GM18505 (cell line): ENCODE measurements at regions not wholly inside any gene's neighbourhood (a gene's known extent, or its start where the extent isn't known, plus 50 kb on each side); places are given as distances from the start of the nearest gene placed in this dataset.
"Not testable (repeated sequence)": the region's sequence is repeated elsewhere in the genome, so short reads cannot be mapped to it uniquely, and the experiment has no call there.

Experiments used
- ATAC-seq: cut with Tn5 transposase; IDR thresholded peaks from one replicate; pipeline ENCODE4 v1.9.1; 2021; ENCODE audit not compliant: unreplicated experiment
- POLR2A ChIP-seq: IDR thresholded peaks from 4 replicates; pipeline ENCODE4 v1.6.1; 2011; ENCODE audit warnings: borderline replicate concordance; ENCODE audit not compliant: insufficient read depth, insufficient read length; ENCODE audit errors: extremely low read depth

GRCh38 chr3:194189243-194189791 lies 53.4 kb downstream of the HES1 start:
- no peak for ATAC-seq
- TF ChIP-seq POLR2A = no peak

DNA sequence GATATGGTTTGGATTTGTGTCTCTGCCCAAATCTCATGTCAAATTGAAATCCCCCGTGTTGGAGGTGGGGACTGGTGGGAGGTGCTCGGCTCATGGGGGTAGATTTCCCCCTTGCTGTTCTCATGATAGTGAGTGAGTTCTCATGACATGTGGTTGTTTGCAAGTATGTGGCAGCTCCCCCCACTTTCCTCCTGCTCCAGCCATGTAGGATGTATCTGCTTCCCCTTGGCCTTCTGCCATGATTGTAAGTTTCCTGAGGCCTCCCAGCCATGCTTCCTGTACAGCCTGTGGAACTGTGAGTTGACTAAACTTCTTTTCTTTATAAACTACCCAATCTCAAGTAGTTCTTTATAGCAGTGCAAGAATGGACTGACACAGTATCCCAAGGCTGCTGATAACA lies 55.9 kb downstream of the HES1 start:
- ATAC-seq = not testable (repeated sequence)

- ATAC-seq = no peak
- TF ChIP-seq POLR2A = no peak
These were observed 58.3 kb downstream of the HES1 start for GRCh38 chr3:194194051-194194756.

DNA sequence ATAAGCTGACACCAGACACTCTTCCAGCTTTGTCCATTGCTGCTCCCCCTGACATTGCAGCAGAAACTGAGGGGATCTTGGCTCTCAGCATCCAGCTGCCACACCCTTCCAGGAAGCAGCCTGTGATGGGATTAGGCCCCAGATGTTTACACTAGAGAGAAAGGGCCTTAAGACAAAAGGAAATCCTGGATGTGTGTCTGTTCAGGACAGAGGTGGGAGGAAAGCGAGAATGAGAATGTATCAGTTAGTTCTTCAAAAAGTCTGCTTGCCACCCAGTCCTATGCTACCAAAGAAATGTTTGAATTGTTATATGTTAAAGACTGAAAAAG lies 58.8 kb downstream of the HES1 start:
- ATAC-seq = no peak
- TF ChIP-seq POLR2A = no peak

DNA sequence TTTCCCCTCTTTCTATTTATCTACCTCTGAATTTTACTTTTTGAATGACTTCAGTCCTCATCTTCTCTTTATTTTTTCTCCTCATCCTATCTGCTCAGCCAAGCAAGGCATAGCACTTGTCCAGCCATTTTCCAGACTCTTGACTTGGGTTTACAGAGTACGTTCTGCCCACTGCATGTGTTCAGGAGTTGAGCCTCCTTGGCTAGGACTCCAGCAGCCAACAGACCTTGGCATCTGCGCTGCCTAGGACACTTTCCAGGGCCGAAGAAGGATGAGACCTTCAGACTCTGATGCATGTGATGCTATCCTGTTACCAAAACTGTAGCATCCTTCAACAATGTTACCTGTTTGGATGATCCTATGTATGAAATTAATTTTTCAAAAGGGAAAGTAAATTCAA lies 59.7 kb downstream of the HES1 start:
- TF ChIP-seq POLR2A = no peak

GRCh38 chr3:194196876-194197275 lies 60.9 kb downstream of the HES1 start:
- ATAC-seq = no peak
- TF ChIP-seq POLR2A = no peak

More for the DNA sequence above, 59.7 kb downstream of the HES1 start:
- no peak for ATAC-seq

GRCh38 chr3:194197396-194197960 lies 61.5 kb downstream of the HES1 start:
- TF ChIP-seq POLR2A = no peak
- ATAC-seq = no peak

- no peak for TF ChIP-seq POLR2A
- ATAC-seq = no peak
These were observed 62.2 kb downstream of the HES1 start for GRCh38 chr3:194197981-194198695.

- ATAC-seq = no peak
- TF ChIP-seq POLR2A = no peak
These were observed 63.0 kb downstream of the HES1 start for GRCh38 chr3:194198938-194199337.

GRCh38 chr3:194200422-194201081 lies 64.6 kb downstream of the HES1 start:
- ATAC-seq = no peak
- TF ChIP-seq POLR2A = no peak

DNA sequence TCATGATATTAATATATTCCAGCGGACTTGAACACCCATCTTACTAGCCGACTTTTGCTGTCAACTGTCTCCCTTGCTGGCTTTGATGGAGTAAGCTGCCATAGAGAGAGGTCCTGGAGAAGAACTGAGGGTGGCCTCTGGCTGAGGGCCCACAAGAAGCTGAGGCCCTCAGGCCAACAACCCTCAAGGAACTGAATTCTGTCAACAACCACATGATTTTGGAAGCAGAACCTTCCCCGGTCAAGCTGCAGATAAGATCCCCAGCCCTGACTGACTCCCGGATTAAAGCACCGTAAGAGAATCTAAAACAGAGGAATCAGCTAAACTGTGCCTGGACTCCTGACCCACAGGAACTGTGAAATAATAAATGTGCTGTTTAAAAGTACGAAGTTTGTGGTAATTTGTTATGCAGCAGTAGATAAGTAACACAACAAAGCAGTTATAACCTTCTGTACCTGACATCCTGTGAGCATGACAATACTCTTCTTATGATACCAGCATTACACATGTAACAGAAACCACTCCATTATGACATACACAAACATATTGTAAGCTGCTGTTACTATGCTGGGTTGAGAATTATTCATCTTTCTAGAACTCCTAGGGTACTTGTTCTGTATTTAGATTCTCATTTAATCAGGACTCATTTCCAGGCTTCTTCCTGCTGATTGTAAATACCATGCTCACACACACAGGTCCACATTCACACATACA lies 66.2 kb downstream of the HES1 start:
- no peak for TF ChIP-seq POLR2A
- ATAC-seq = no peak

- TF ChIP-seq POLR2A = no peak
- peak; percentile 39 for ATAC-seq
These were observed 67.6 kb downstream of the HES1 start for GRCh38 chr3:194203482-194204041.
